SK-N-SH (cell line): ENCODE measurements at regions not wholly inside any gene's neighbourhood (a gene's known extent, or its start where the extent isn't known, plus 50 kb on each side); places are given as distances from the start of the nearest gene placed in this dataset.
A peak's percentile ranks its signal among the peaks of the same experiment; 100 is the strongest.

Source experiments
- CTCF ChIA-PET: fragments of 300-600, 350-600 bp; formaldehyde crosslinking; extraction: SDS; loops from one replicate; lab custom pipeline; 2021; lab: Yijun Ruan, JAX
- POLR2A ChIA-PET: fragments of 350-600 bp; sonication (Branson Sonifier 250); formaldehyde crosslinking; extraction: SDS; loops from one replicate; lab custom pipeline; 2020; ENCODE audit warnings: antibody characterized with exemption, inconsistent platforms; lab: Yijun Ruan, JAX
- DNase-seq: peaks from one replicate; pipeline ENCODE4 v3.0.0; 2012
- H2AFZ ChIP-seq: fragments of 200-600 bp; sonication (generic); 2 replicates; pipeline ENCODE4 v1.8.1; 2016; ENCODE audit warnings: antibody characterized with exemption, mild to moderate bottlenecking, low read depth
- H3F3A ChIP-seq: fragments of 200-600 bp; sonication (generic); replicated peaks from 2 replicates; pipeline ENCODE3; 2016; ENCODE audit warnings: antibody characterized with exemption, mild to moderate bottlenecking; ENCODE audit not compliant: insufficient read depth
- H3K27ac ChIP-seq, 2 experiments: fragments of 200-500 bp in 1 of 2; fragments of 200-600 bp in 1 of 2; sonication (Bioruptor generic) in 1 of 2; sonication (generic), shearing (Covaris generic) in 1 of 2; 2 replicates each; pipeline versions ENCODE4 v1.5.1 to v1.6.1; 2014 to 2016; ENCODE audit warnings: low read depth in 2 of 2, inconsistent platforms in 1 of 2, low read length in 1 of 2, mild to moderate bottlenecking in 1 of 2, mixed read lengths in 1 of 2
- H3K27me3 ChIP-seq: fragments of 200-600 bp; sonication (generic), shearing (Covaris generic); 2 replicates; pipeline ENCODE4 v1.6.1; 2016; ENCODE audit warnings: mixed run types; ENCODE audit not compliant: insufficient read depth
- H3K36me3 ChIP-seq, 2 experiments: fragments of 200-500 bp in 1 of 2; fragments of 200-600 bp in 1 of 2; sonication (Bioruptor generic) in 1 of 2; sonication (generic) in 1 of 2; replicated peaks in 1 of 2; 2 replicates each; pipeline versions ENCODE3 to v1.5.1; 2014 to 2016; ENCODE audit warnings: low read length in 1 of 2, mild to moderate bottlenecking in 1 of 2; ENCODE audit not compliant: insufficient read depth in 2 of 2, control insufficient read depth in 1 of 2
- H3K4me1 ChIP-seq, 2 experiments: fragments of 200-500 bp in 1 of 2; fragments of 200-600 bp in 1 of 2; sonication (Bioruptor generic) in 1 of 2; sonication (generic), shearing (Covaris generic) in 1 of 2; 2 replicates each; pipeline versions ENCODE4 v1.5.1 to v1.6.1; 2014 to 2016; ENCODE audit warnings: low read depth in 1 of 2, low read length in 1 of 2, mixed run types in 1 of 2; ENCODE audit not compliant: insufficient read depth in 2 of 2, control insufficient read depth in 1 of 2
- H3K4me2 ChIP-seq: fragments of 200-600 bp; sonication (generic), shearing (Covaris generic); 2 replicates; pipeline ENCODE4 v1.6.1; 2017; ENCODE audit warnings: mixed run types
- H3K4me3 ChIP-seq, 2 experiments: fragments of 200-500 bp in 1 of 2; fragments of 200-600 bp in 1 of 2; sonication (Bioruptor generic) in 1 of 2; sonication (generic), shearing (Covaris generic) in 1 of 2; 2 replicates each; pipeline versions ENCODE4 v1.5.1 to v1.8.1; 2014 to 2016; ENCODE audit warnings: low read depth in 2 of 2, inconsistent platforms in 1 of 2, low read length in 1 of 2, mild to moderate bottlenecking in 1 of 2, mixed read lengths in 1 of 2, moderate library complexity in 1 of 2
- H3K79me2 ChIP-seq: fragments of 200-600 bp; sonication (generic); 2 replicates; pipeline ENCODE4 v1.8.1; 2017; ENCODE audit warnings: mild to moderate bottlenecking; ENCODE audit not compliant: insufficient read depth
- H3K9ac ChIP-seq: fragments of 200-600 bp; sonication (generic); 2 replicates; pipeline ENCODE4 v1.6.1; 2017; ENCODE audit warnings: mixed run types
- H3K9me2 ChIP-seq: fragments of 200-600 bp; sonication (generic); 2 replicates; pipeline ENCODE4 v1.6.1; 2017; ENCODE audit warnings: mixed run types
- H3K9me3 ChIP-seq: fragments of 200-600 bp; sonication (generic); 2 replicates; pipeline ENCODE4 v1.6.1; 2017; ENCODE audit warnings: mixed run types, mild to moderate bottlenecking, moderate library complexity
- H4K20me1 ChIP-seq: fragments of 200-600 bp; sonication (generic); 2 replicates; pipeline ENCODE4 v1.6.1; 2017; ENCODE audit warnings: mild to moderate bottlenecking, mixed run types; ENCODE audit not compliant: insufficient read depth
- EP300 ChIP-seq, 2 experiments: IDR thresholded peaks; 2 replicates each; pipeline versions ENCODE4 v1.4.0 to v1.6.1; 2012; ENCODE audit warnings: borderline replicate concordance in 1 of 2, low read depth in 1 of 2, low read length in 1 of 2
- EZH2phosphoT487 ChIP-seq: fragments of 200-600 bp; sonication (generic); IDR thresholded peaks from 2 replicates; pipeline ENCODE4 v1.6.1; 2017; ENCODE audit warnings: low read depth, mixed run types, mild to moderate bottlenecking, antibody characterized with exemption, moderate library complexity, borderline replicate concordance
- FOSL2 ChIP-seq: IDR thresholded peaks from 2 replicates; pipeline ENCODE4 v1.4.0; 2012; ENCODE audit warnings: low read depth, mild to moderate bottlenecking, moderate library complexity, borderline replicate concordance
- MXI1 ChIP-seq: IDR thresholded peaks from 2 replicates; pipeline ENCODE4 v1.6.1; 2012; ENCODE audit warnings: mild to moderate bottlenecking, low read depth, low read length, improper control_type of control experiment
- NRF1 ChIP-seq: IDR thresholded peaks from 2 replicates; pipeline ENCODE4 v1.6.1; 2012; ENCODE audit warnings: low read depth, mild to moderate bottlenecking, low read length
- PBX3 ChIP-seq: IDR thresholded peaks from 2 replicates; pipeline ENCODE4; 2012
- POLR2AphosphoS5 ChIP-seq: IDR thresholded peaks from 2 replicates; pipeline ENCODE4 v1.6.1; 2012; ENCODE audit warnings: low read depth, low read length
- RCOR1 ChIP-seq: fragments of 150-350 bp; IDR thresholded peaks from 2 replicates; pipeline ENCODE4 v1.6.1; 2017; ENCODE audit warnings: antibody characterized with exemption, low read length
- RFX5 ChIP-seq: IDR thresholded peaks from 2 replicates; pipeline ENCODE4 v1.6.1; 2012; ENCODE audit warnings: mild to moderate bottlenecking, improper control_type of control experiment, low read length
- SMC3 ChIP-seq: IDR thresholded peaks from 2 replicates; pipeline ENCODE4 v1.6.1; 2012; ENCODE audit warnings: low read depth, low read length, improper control_type of control experiment
- TEAD4 ChIP-seq: IDR thresholded peaks from 2 replicates; pipeline ENCODE4 v1.4.0; 2012; ENCODE audit warnings: mild to moderate bottlenecking, borderline replicate concordance; ENCODE audit not compliant: insufficient read depth
- USF1 ChIP-seq: IDR thresholded peaks from 2 replicates; pipeline ENCODE4 v1.4.0; 2012; ENCODE audit warnings: low read depth, borderline replicate concordance
- WGBS: methylation state at CpG from one replicate; pipeline ENCODE4 v1.1.6; 2017; ENCODE audit warnings: low lambda C conversion rate; 5-methylcytosine and 5-hydroxymethylcytosine counted together
- TF ChIP-seq, protein P1 (sequence below): IDR thresholded peaks from 2 replicates; pipeline ENCODE4 v1.6.1; 2012; ENCODE audit warnings: mild to moderate bottlenecking, low read depth, low read length, moderate library complexity
- TF ChIP-seq, protein P2 (sequence below): fragments of 150-350 bp; IDR thresholded peaks from 2 replicates; pipeline ENCODE4 v1.6.1; 2016; ENCODE audit warnings: mild to moderate bottlenecking, low read depth, low read length

DNA sequence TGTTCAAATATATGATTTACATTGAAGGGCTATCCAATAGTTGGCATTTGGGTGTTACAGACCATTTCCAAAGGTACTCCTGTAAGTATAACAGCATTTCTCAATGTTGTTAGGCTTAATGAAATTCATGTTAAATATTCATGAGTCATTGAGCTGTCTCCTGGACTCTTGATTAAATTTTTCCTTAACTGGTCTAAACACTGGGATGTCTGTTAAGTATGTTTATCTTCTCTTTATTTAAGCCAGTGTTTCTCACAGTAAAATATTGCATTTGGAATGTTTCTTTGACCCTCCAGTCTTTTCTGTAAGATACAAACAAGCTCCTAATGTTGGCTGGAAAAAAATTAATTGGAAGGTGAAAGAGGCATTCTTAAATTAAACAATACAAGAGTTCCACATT is 402.5 kb upstream of the HTR2A start:
- Histone ChIP-seq H3F3A (peaks cover 5% of the 10 kb centered on the region), H3K9me2 (no peaks in the 10 kb centered on the region), H3K4me2 (no peak overlapping the region), H3K4me3 (no peak overlapping the region), H3K27me3 (no peaks in the 10 kb centered on the region), H3K79me2 (no peaks in the 10 kb centered on the region), H3K9ac (no peak overlapping the region), H3K4me1 (no peaks in the 10 kb centered on the region; a peak in 1 of 4 replicates), H3K36me3 (no peaks in the 10 kb centered on the region), H3K27ac (peak overlapping the region in 1 of 2 experiments; percentile 28; a peak in 2 of 4 replicates), H2AFZ (no peak overlapping the region), H3K9me3 (no peaks in the 10 kb centered on the region), H4K20me1 (no peaks in the 10 kb centered on the region)
- TF ChIP-seq EZH2phosphoT487: no peak
- TF ChIP-seq RCOR1: no peak
- TF ChIP-seq FOSL2: no peak
- no peak for TF ChIP-seq USF1
- TF ChIP-seq SMC3: no peak
- TF ChIP-seq POLR2AphosphoS5: no peak
- TF ChIP-seq, protein P1, sequence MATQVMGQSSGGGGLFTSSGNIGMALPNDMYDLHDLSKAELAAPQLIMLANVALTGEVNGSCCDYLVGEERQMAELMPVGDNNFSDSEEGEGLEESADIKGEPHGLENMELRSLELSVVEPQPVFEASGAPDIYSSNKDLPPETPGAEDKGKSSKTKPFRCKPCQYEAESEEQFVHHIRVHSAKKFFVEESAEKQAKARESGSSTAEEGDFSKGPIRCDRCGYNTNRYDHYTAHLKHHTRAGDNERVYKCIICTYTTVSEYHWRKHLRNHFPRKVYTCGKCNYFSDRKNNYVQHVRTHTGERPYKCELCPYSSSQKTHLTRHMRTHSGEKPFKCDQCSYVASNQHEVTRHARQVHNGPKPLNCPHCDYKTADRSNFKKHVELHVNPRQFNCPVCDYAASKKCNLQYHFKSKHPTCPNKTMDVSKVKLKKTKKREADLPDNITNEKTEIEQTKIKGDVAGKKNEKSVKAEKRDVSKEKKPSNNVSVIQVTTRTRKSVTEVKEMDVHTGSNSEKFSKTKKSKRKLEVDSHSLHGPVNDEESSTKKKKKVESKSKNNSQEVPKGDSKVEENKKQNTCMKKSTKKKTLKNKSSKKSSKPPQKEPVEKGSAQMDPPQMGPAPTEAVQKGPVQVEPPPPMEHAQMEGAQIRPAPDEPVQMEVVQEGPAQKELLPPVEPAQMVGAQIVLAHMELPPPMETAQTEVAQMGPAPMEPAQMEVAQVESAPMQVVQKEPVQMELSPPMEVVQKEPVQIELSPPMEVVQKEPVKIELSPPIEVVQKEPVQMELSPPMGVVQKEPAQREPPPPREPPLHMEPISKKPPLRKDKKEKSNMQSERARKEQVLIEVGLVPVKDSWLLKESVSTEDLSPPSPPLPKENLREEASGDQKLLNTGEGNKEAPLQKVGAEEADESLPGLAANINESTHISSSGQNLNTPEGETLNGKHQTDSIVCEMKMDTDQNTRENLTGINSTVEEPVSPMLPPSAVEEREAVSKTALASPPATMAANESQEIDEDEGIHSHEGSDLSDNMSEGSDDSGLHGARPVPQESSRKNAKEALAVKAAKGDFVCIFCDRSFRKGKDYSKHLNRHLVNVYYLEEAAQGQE: no peak
- ChIA-PET POLR2A (no interaction called here), CTCF (no interaction called here)
- no peak for DNase-seq

DNA sequence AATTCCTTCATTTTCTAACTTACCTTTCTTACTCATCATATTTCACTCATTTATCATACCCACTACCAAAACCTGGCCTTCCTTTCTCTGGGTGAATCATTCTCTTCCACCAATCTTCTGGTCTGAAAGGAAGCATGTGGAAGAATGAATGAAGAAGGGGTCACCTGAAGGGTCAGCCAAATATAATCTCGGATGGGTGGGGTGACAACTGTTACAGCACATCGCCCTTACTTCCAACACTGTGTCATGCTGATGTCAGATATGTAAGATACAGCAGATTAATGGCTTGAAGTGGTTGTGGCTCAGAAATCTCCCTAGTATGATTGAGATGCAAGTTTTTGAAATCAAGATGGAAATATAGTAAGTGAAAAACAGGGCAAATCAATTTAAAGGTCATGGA is 401.7 kb upstream of the HTR2A start:
- no peaks in the 10 kb centered on the region for H4K20me1 ChIP-seq
- H3K9ac ChIP-seq: no peak overlapping the region
- H3K36me3 ChIP-seq: no peaks in the 10 kb centered on the region
- H3K27me3 ChIP-seq: no peaks in the 10 kb centered on the region
- no peak overlapping the region for H3K4me3 ChIP-seq
- H3F3A ChIP-seq: peaks cover 5% of the 10 kb centered on the region
- WGBS: 33% methylated on average over 2 of the region's 2 CpGs
- POLR2A ChIA-PET: no interaction called here
- H3K4me2 ChIP-seq: no peak overlapping the region
- H3K27ac ChIP-seq: no peak overlapping the region
- no peak for DNase-seq
- no peaks in the 10 kb centered on the region for H3K79me2 ChIP-seq
- H2AFZ ChIP-seq: no peak overlapping the region
- no peaks in the 10 kb centered on the region; a peak in 1 of 4 replicates for H3K4me1 ChIP-seq
- H3K9me2 ChIP-seq: no peaks in the 10 kb centered on the region
- no peaks in the 10 kb centered on the region for H3K9me3 ChIP-seq
- CTCF ChIA-PET: no interaction called here
- TF ChIP-seq NRF1 (no peak), MXI1 (no peak), POLR2AphosphoS5 (no peak), PBX3 (peak; percentile 46; the same call in 1 of the 2 replicates), RFX5 (no peak), FOSL2 (peak; percentile 14; the same call in 1 of the 2 replicates), TEAD4 (no peak), EP300 (IDR thresholded peaks at IDR 0.05; ENCODE audit: borderline replicate concordance in 1 of 2, low read depth in 1 of 2, low read length in 1 of 2) (peak in 1 of 2 experiments; percentile 28; a peak in 1 of 4 replicates)
- TF ChIP-seq, protein P2, sequence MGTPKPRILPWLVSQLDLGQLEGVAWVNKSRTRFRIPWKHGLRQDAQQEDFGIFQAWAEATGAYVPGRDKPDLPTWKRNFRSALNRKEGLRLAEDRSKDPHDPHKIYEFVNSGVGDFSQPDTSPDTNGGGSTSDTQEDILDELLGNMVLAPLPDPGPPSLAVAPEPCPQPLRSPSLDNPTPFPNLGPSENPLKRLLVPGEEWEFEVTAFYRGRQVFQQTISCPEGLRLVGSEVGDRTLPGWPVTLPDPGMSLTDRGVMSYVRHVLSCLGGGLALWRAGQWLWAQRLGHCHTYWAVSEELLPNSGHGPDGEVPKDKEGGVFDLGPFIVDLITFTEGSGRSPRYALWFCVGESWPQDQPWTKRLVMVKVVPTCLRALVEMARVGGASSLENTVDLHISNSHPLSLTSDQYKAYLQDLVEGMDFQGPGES: no peak
- TF ChIP-seq, all 33 proteins: peak for 3
